Cardiac fibroblast (primary cell): ENCODE measurements at regions not wholly inside any gene's neighbourhood (a gene's known extent, or its start where the extent isn't known, plus 50 kb on each side); places are given as distances from the start of the nearest gene placed in this dataset.
A peak's percentile ranks its signal among the peaks of the same experiment; 100 is the strongest.

Experiments
- DNase-seq, 2 donors: peaks; one replicate each; pipeline versions ENCODE4 v3.0.0 to v3.0.0-alpha.2; 2010; ENCODE audit warnings: low read depth in 2 of 2
- H3K4me3 ChIP-seq, 2 donors: replicated peaks in 1 of 2; 1 replicate in 1 of 2; 2 replicates in 1 of 2; pipeline ENCODE4 v1.5.1; 2011; ENCODE audit warnings: low read depth in 2 of 2, low read length in 2 of 2, mild to moderate bottlenecking in 2 of 2, moderate library complexity in 1 of 2
- TF ChIP-seq, protein P1 (sequence below): IDR thresholded peaks from one replicate; pipeline ENCODE4 v1.5.1; 2011; ENCODE audit warnings: low read depth, mild to moderate bottlenecking, low read length, inconsistent platforms

DNA sequence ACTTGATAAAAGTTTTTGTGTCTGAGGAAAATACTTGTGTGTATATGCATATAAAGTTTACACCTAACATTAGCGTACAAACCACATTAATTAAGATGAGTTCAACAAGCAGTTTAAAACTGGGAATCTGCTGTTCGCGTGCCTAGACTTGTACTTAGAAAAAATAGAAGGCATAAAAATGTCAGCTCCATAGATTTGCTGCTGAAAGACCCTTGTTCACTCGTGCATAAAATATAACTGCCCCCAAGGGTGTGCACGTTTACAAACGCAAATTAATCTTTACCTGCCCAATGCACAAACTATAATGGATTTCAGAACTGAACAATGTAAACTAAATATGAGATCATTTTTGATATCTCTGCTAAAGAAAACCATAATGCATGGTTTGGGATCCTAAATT lies 392.3 kb upstream of the ADGRL2 start:
- H3K4me3 ChIP-seq, result no peak overlapping the region
- TF ChIP-seq, protein P1, sequence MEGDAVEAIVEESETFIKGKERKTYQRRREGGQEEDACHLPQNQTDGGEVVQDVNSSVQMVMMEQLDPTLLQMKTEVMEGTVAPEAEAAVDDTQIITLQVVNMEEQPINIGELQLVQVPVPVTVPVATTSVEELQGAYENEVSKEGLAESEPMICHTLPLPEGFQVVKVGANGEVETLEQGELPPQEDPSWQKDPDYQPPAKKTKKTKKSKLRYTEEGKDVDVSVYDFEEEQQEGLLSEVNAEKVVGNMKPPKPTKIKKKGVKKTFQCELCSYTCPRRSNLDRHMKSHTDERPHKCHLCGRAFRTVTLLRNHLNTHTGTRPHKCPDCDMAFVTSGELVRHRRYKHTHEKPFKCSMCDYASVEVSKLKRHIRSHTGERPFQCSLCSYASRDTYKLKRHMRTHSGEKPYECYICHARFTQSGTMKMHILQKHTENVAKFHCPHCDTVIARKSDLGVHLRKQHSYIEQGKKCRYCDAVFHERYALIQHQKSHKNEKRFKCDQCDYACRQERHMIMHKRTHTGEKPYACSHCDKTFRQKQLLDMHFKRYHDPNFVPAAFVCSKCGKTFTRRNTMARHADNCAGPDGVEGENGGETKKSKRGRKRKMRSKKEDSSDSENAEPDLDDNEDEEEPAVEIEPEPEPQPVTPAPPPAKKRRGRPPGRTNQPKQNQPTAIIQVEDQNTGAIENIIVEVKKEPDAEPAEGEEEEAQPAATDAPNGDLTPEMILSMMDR, result no peak
- no peak for DNase-seq

DNA sequence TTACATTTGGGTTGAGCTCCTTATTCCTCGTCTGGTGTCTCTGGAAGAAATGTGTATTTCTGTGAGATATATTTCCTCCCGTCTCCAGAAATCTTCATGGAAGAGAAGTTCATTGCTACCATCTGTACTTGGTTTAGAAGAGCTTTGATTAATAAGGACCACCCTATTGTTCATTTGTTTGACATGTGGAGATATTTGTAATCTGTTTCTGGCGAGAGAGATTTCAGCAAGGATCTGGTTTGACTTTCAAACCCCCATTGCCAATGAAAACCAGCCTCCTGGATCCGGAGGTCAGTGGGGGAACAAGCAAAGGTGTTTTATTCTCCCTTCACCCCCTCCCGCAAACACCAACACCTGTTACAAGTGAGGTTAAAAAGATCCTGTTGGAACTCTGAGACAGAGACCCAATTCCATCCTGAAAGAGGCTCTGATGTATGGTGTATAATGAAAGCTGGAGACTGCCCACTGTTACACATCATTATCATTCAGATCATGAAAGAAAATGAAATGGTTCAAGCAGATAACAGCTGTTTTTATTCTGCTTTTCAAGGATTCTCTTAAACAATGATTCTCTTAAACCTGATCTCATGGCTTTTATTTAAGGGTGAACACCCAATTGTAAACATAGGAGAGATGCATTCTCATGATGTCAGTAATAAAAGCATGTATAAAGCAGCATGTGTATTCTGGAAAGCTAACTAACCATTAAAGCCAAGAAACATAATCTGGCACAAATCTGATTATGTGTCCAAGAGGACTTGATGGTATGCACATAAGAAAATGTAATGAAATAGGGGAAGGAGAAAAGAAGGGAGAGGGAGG lies 393.5 kb upstream of the ADGRL2 start:
- H3K4me3 ChIP-seq, result no peak overlapping the region

DNA sequence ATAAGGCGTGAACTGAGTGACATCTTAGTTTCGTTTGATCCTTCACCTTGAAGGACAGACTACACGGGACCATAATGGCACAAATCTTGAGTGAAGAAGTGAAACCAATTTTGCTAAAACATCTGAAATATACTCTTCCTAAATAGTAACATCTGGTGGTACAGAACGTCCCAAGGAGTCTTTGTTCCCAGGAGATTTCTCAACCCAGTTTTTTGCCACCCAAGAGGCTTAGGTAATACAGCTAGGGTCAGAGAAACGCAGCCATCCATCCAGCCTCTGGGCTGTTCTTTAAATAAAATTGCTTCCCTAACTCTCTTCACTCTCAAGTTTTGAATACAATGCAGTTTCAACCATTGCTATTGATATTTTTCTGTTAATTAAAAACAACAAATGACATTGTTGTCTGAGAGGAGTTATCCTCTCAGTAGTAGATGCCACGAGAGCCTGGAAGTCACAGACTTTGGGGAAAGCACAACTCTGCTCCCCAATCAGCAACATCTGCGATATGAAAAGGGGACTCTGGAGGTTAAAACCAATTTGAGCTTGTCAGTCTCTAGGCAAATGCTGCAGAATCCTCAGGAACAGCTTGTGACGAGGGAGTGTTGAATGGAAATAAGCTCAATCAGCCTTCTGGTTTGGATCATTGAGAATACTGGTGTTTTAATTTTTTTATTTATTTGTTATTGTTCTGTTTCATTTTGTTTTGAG lies 394.3 kb upstream of the ADGRL2 start:
- TF ChIP-seq, protein P1, result no peak
- DNase-seq, result peak in 1 of 2 donors; percentile 5
- no peak overlapping the region for H3K4me3 ChIP-seq

More for the DNA sequence above, 393.5 kb upstream of the ADGRL2 start:
- TF ChIP-seq, protein P1, result no peak
- DNase-seq, result no peak

DNA sequence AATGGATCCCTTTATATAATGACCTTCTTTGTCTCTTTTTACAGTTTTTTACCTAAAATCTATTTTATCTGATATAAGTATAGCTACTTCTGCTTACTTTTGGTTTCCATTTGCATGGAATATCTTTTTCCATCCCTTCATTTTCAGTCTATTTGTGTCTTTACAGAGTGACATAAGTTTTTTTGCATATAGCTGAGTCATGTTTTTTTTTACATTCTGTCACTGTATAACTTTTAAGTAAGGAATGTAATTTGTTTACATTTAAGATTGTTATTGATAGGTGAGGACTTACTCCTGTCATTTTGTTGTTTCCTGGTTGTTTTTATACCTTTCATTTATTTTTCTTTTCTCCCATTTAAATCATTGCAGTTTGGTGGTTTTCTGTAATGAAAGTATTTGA lies 402.7 kb upstream of the ADGRL2 start:
- no peak for DNase-seq
- TF ChIP-seq, protein P1, result no peak
- H3K4me3 ChIP-seq, result no peak overlapping the region

DNA sequence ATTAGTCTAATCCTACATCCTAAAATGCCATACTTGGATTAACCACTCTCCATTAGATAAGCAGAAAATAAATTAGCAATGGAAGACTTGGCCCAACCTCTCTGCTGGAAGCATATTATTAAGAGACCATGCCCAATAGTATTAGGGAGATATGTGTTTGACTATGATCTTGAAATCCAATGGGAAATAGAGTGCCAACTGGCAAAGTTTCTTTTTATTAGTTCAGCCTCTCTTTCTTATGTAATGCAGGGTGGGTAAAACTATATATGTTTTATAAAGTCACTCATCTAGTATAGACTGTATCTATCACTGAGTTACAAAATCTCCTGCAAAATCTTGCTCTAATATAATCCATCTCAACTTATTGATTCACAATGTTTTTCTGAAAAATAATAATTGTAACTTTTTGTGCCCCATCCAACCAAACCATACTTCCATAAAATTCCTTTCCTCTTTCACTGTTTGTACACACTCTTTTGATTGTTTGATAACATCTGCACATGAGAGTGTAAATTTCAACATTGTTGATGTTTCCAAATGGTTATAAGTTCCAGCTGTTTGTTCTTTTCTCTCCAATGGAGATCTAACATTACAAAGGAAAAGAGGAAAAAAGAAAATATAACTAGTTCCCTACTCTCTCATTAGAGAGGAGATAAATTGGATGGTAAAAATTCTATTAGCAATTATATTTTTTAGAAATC lies 408.1 kb upstream of the ADGRL2 start:
- TF ChIP-seq, protein P1, result no peak
- DNase-seq, result no peak
- no peak overlapping the region for H3K4me3 ChIP-seq

DNA sequence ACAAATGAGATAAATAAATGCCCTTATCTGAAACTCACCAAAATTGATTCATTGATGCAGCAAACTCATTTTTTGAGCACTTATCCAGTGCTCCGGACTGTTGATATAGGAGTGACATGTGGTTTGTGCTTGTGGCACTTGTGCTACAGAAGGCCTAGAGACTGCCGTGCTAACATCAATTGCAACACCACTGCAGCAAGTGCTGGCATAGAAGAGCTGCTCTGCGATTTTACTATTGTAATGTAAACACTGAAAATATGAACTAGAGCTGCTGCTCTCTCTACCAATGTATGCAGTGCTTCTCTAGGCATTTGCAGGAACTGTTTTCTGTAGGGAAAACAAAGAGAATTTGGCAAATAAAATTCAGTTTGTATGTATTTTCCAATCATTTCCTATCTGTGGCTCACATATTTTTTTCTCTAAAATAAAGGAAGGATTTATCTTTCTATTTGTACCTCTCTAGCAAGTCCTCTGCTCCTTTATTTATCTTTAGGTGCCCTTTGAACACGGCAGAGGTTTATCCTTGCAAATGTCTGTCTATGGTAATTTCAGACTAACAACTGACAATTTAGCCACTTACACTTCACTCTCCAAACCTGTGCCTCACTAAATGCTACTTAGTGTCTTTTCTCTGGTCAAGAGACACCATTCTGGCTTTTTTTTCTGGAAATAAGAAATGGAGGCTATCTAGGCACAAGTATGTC lies 409.5 kb upstream of the ADGRL2 start:
- no peak for DNase-seq
- H3K4me3 ChIP-seq, result no peak overlapping the region
- TF ChIP-seq, protein P1, result no peak
